Fibroblast of lung (primary cell): ENCODE measurements at regions not wholly inside any gene's neighbourhood (a gene's known extent, or its start where the extent isn't known, plus 50 kb on each side); places are given as distances from the start of the nearest gene placed in this dataset.

ENCODE experiments used
- DNase-seq, 2 donors: peaks; one replicate each; pipeline versions ENCODE4 v3.0.0 to v3.0.0-alpha.2; 2010; ENCODE audit warnings: low read depth in 2 of 2
- H2AFZ ChIP-seq: 2 replicates; pipeline ENCODE4 v1.5.1; 2012; ENCODE audit warnings: low read length, control low read depth, inconsistent platforms
- H3K27ac ChIP-seq: 2 replicates; pipeline ENCODE4 v1.5.1; 2011; ENCODE audit warnings: low read length, control low read depth; ENCODE audit not compliant: insufficient read depth
- H3K27me3 ChIP-seq: 2 replicates; pipeline ENCODE4 v1.5.1; 2011; ENCODE audit warnings: mild to moderate bottlenecking, low read length; ENCODE audit not compliant: control insufficient read depth, insufficient read depth
- H3K36me3 ChIP-seq: 2 replicates; pipeline ENCODE4 v1.5.1; 2011; ENCODE audit warnings: low read length; ENCODE audit not compliant: control insufficient read depth, insufficient read depth
- H3K4me1 ChIP-seq: 2 replicates; pipeline ENCODE4 v1.5.1; 2011; ENCODE audit warnings: low read length; ENCODE audit not compliant: control insufficient read depth, insufficient read depth; ENCODE audit errors: extremely low read depth
- H3K4me2 ChIP-seq: 2 replicates; pipeline ENCODE4 v1.5.1; 2011; ENCODE audit warnings: low read length, control low read depth; ENCODE audit not compliant: insufficient read depth; ENCODE audit errors: extremely low read depth
- H3K4me3 ChIP-seq, 4 experiments: fragments of 200-600 bp in 1 of 4; sonication (generic) in 1 of 4; replicated peaks in 1 of 4; 2 replicates each; pipeline ENCODE4 v1.5.1; 2011 to 2016; ENCODE audit warnings: low read length in 4 of 4, low read depth in 3 of 4, mild to moderate bottlenecking in 3 of 4, control low read depth in 2 of 4, inconsistent platforms in 1 of 4, mixed read lengths in 1 of 4; ENCODE audit not compliant: insufficient read depth in 1 of 4; ENCODE audit errors: control extremely low read depth in 1 of 4
- H3K79me2 ChIP-seq: 2 replicates; pipeline ENCODE4 v1.5.1; 2012; ENCODE audit warnings: mild to moderate bottlenecking, low read length, inconsistent platforms; ENCODE audit not compliant: control insufficient read depth, insufficient read depth
- H3K9ac ChIP-seq: 2 replicates; pipeline ENCODE4 v1.5.1; 2011; ENCODE audit warnings: mild to moderate bottlenecking, low read length, control low read depth; ENCODE audit not compliant: insufficient read depth
- H3K9me3 ChIP-seq: 2 replicates; pipeline ENCODE4 v1.5.1; 2012; ENCODE audit warnings: low read depth, low read length; ENCODE audit not compliant: control insufficient read depth, insufficient read depth
- H4K20me1 ChIP-seq: 2 replicates; pipeline ENCODE4 v1.5.1; 2011; ENCODE audit warnings: low read length; ENCODE audit not compliant: control insufficient read depth, insufficient read depth; ENCODE audit errors: extremely low read depth
- CTCF ChIP-seq, 2 donors: IDR thresholded peaks in 1 of 2; conservative IDR thresholded peaks in 1 of 2; 1 replicate in 1 of 2; 2 replicates in 1 of 2; pipeline ENCODE4 v1.5.1; 2011 to 2012; ENCODE audit warnings: low read length in 2 of 2, control low read depth in 1 of 2, inconsistent platforms in 1 of 2, low read depth in 1 of 2, mild to moderate bottlenecking in 1 of 2
- EZH2 ChIP-seq: IDR thresholded peaks from 2 replicates; pipeline ENCODE4 v1.5.1; 2012; ENCODE audit warnings: low read length, control low read depth, mild to moderate bottlenecking; ENCODE audit errors: missing control alignments

GRCh38 chr11:81942646-81943045, 791.0 kb downstream of the FAM181B start:
- DNase-seq, result no peak
- Histone ChIP-seq H3K4me1 (no peaks in the 10 kb centered on the region), H3K4me3 (no peak overlapping the region), H3K27ac (no peak overlapping the region), H3K9me3 (no peaks in the 10 kb centered on the region), H3K4me2 (no peak overlapping the region), H2AFZ (no peak overlapping the region), H3K79me2 (no peaks in the 10 kb centered on the region), H3K9ac (no peak overlapping the region), H4K20me1 (no peaks in the 10 kb centered on the region), H3K27me3 (no peaks in the 10 kb centered on the region), H3K36me3 (no peaks in the 10 kb centered on the region)
- TF ChIP-seq EZH2, result no peak
- no peak for TF ChIP-seq CTCF (conservative IDR thresholded peaks at IDR 0.05 in 1 of 2, IDR thresholded peaks at IDR 0.05 in 1 of 2; ENCODE audit: low read depth in 1 of 2, low read length in 2 of 2)

- H3K4me3 ChIP-seq, result no peak overlapping the region
- H3K4me2 ChIP-seq, result no peak overlapping the region
- H4K20me1 ChIP-seq, result no peaks in the 10 kb centered on the region
- H3K9me3 ChIP-seq, result no peaks in the 10 kb centered on the region
- no peak for DNase-seq
- no peak overlapping the region for H2AFZ ChIP-seq
- no peaks in the 10 kb centered on the region for H3K27me3 ChIP-seq
- H3K27ac ChIP-seq, result no peak overlapping the region
- H3K9ac ChIP-seq, result no peak overlapping the region
- no peaks in the 10 kb centered on the region for H3K79me2 ChIP-seq
- no peaks in the 10 kb centered on the region for H3K36me3 ChIP-seq
- H3K4me1 ChIP-seq, result no peaks in the 10 kb centered on the region
- TF ChIP-seq CTCF (conservative IDR thresholded peaks at IDR 0.05 in 1 of 2, IDR thresholded peaks at IDR 0.05 in 1 of 2; ENCODE audit: low read depth in 1 of 2, low read length in 2 of 2) (no peak), EZH2 (no peak)
Observed at GRCh38 chr11:81941998-81942397, 791.7 kb downstream of the FAM181B start.

- Histone ChIP-seq H3K9me3 (no peaks in the 10 kb centered on the region), H3K79me2 (no peaks in the 10 kb centered on the region), H3K9ac (no peak overlapping the region), H2AFZ (no peak overlapping the region), H4K20me1 (no peaks in the 10 kb centered on the region), H3K36me3 (no peaks in the 10 kb centered on the region), H3K4me3 (no peak overlapping the region), H3K4me2 (no peak overlapping the region), H3K27ac (no peak overlapping the region), H3K27me3 (no peaks in the 10 kb centered on the region), H3K4me1 (no peaks in the 10 kb centered on the region)
- TF ChIP-seq EZH2 (no peak), CTCF (conservative IDR thresholded peaks at IDR 0.05 in 1 of 2, IDR thresholded peaks at IDR 0.05 in 1 of 2; ENCODE audit: low read depth in 1 of 2, low read length in 2 of 2) (no peak)
- DNase-seq, result no peak
Observed at GRCh38 chr11:81932303-81932702, 801.4 kb downstream of the FAM181B start.
